H9 (cell line): ENCODE measurements at regions not wholly inside any gene's neighbourhood (a gene's known extent, or its start where the extent isn't known, plus 50 kb on each side); places are given as distances from the start of the nearest gene placed in this dataset.

Experiments used
- DNase-seq: peaks from one replicate; pipeline ENCODE4 v3.0.0-alpha.2; 2017
- H2AFZ ChIP-seq: one replicate; pipeline ENCODE4 v1.6.1; 2013; ENCODE audit warnings: mild to moderate bottlenecking, low read length, control low read depth, moderate library complexity
- H2AK5ac ChIP-seq: 2 replicates; pipeline ENCODE4 v1.6.1; 2013; ENCODE audit warnings: low read length, control low read depth, mixed read lengths; ENCODE audit not compliant: insufficient read length
- H2BK120ac ChIP-seq: one replicate; pipeline ENCODE4 v1.6.1; 2013; ENCODE audit warnings: low read depth, mild to moderate bottlenecking, low read length, control low read depth, inconsistent platforms; ENCODE audit not compliant: poor library complexity, severe bottlenecking
- H2BK12ac ChIP-seq: 2 replicates; pipeline ENCODE4 v1.6.1; 2013; ENCODE audit warnings: low read length, control low read depth, mixed read lengths, low read depth; ENCODE audit not compliant: insufficient read length
- H2BK15ac ChIP-seq: 2 replicates; pipeline ENCODE4 v1.6.1; 2013; ENCODE audit warnings: low read depth, low read length, control low read depth
- H2BK20ac ChIP-seq: one replicate; pipeline ENCODE4 v1.6.1; 2013; ENCODE audit warnings: low read depth, mild to moderate bottlenecking, low read length, control low read depth, inconsistent platforms; ENCODE audit not compliant: poor library complexity, severe bottlenecking
- H2BK5ac ChIP-seq: 2 replicates; pipeline ENCODE4 v1.6.1; 2013; ENCODE audit warnings: low read length, control low read depth, mixed read lengths; ENCODE audit not compliant: insufficient read length
- H3K14ac ChIP-seq: 2 replicates; pipeline ENCODE4 v1.6.1; 2013; ENCODE audit warnings: low read length, control low read depth; ENCODE audit not compliant: insufficient read depth
- H3K18ac ChIP-seq: 2 replicates; pipeline ENCODE4 v1.6.1; 2013; ENCODE audit warnings: low read depth, mild to moderate bottlenecking, mixed read lengths, low read length, control low read depth; ENCODE audit not compliant: insufficient read length
- H3K23ac ChIP-seq: 2 replicates; pipeline ENCODE4 v1.6.1; 2013; ENCODE audit warnings: low read length, control low read depth, mixed read lengths, low read depth; ENCODE audit not compliant: insufficient read length
- H3K23me2 ChIP-seq: 2 replicates; pipeline ENCODE4 v1.6.1; 2013; ENCODE audit warnings: low read depth, mild to moderate bottlenecking, mixed read lengths, low read length, control low read depth; ENCODE audit not compliant: insufficient read length, poor library complexity, severe bottlenecking
- H3K27ac ChIP-seq: 2 replicates; pipeline ENCODE4 v1.5.1; 2013; ENCODE audit warnings: low read length, control low read depth, mixed read lengths, low read depth; ENCODE audit not compliant: insufficient read length
- H3K27me3 ChIP-seq: 2 replicates; pipeline ENCODE4 v1.6.1; 2013; ENCODE audit warnings: low read length, control low read depth, inconsistent platforms; ENCODE audit not compliant: insufficient read depth
- H3K4ac ChIP-seq: 2 replicates; pipeline ENCODE4 v1.6.1; 2013; ENCODE audit warnings: low read depth, mild to moderate bottlenecking, control low read depth, inconsistent platforms, low read length, moderate library complexity
- H3K4me1 ChIP-seq: 2 replicates; pipeline ENCODE4 v1.6.1; 2013; ENCODE audit warnings: low read length, control low read depth, inconsistent platforms; ENCODE audit not compliant: insufficient read depth
- H3K4me2 ChIP-seq: 2 replicates; pipeline ENCODE4 v1.6.1; 2013; ENCODE audit warnings: low read length, control low read depth, mixed read lengths; ENCODE audit not compliant: insufficient read length, insufficient read depth
- H3K56ac ChIP-seq: 2 replicates; pipeline ENCODE4 v1.6.1; 2013; ENCODE audit warnings: low read depth, mild to moderate bottlenecking, mixed read lengths, low read length, control low read depth; ENCODE audit not compliant: insufficient read length
- H3K79me1 ChIP-seq: 2 replicates; pipeline ENCODE4 v1.6.1; 2013; ENCODE audit warnings: low read depth, mild to moderate bottlenecking, moderate library complexity, low read length, control low read depth, inconsistent platforms; ENCODE audit not compliant: insufficient read depth, poor library complexity, severe bottlenecking
- H3K79me2 ChIP-seq: 2 replicates; pipeline ENCODE4 v1.6.1; 2013; ENCODE audit warnings: low read length, control low read depth, inconsistent platforms; ENCODE audit not compliant: insufficient read depth
- H3K9ac ChIP-seq: 2 replicates; pipeline ENCODE4 v1.6.1; 2013; ENCODE audit warnings: low read length, control low read depth, mixed read lengths; ENCODE audit not compliant: insufficient read length; ENCODE audit errors: extremely low read depth
- H3K9me3 ChIP-seq: one replicate; pipeline ENCODE4 v1.6.1; 2013; ENCODE audit warnings: low read depth, low read length, inconsistent platforms; ENCODE audit not compliant: control insufficient read depth
- H3T11ph ChIP-seq: one replicate; pipeline ENCODE4 v1.6.1; 2013; ENCODE audit warnings: mild to moderate bottlenecking, low read length, control low read depth, inconsistent platforms
- H4K20me1 ChIP-seq: one replicate; pipeline ENCODE4 v1.6.1; 2013; ENCODE audit not compliant: control insufficient read depth, insufficient read length, insufficient read depth
- H4K5ac ChIP-seq: 2 replicates; pipeline ENCODE4 v1.6.1; 2013; ENCODE audit warnings: low read depth, mild to moderate bottlenecking, mixed read lengths, low read length, control low read depth; ENCODE audit not compliant: insufficient read length
- H4K8ac ChIP-seq: replicated peaks from 2 replicates; pipeline ENCODE4 v1.6.1; 2013; ENCODE audit warnings: low read length, control low read depth, mixed read lengths, low read depth; ENCODE audit not compliant: insufficient read length
- H4K91ac ChIP-seq: 2 replicates; pipeline ENCODE4 v1.6.1; 2013; ENCODE audit warnings: low read depth, mild to moderate bottlenecking, moderate library complexity, mixed read lengths, low read length, control low read depth; ENCODE audit not compliant: insufficient read length
- H3K27ac Mint-ChIP-seq, 3 experiments: 2 replicates in 2 of 3; 3 replicates in 1 of 3; pipeline ENCODE4 v1.8.0; 2020 to 2021; ENCODE audit warnings: mixed read lengths in 3 of 3, mild to moderate bottlenecking in 1 of 3, moderate library complexity in 1 of 3
- H3K27me3 Mint-ChIP-seq: 2 replicates; pipeline ENCODE4 v1.8.0; 2021; ENCODE audit warnings: low read depth, mild to moderate bottlenecking, moderate library complexity, mixed read lengths
- H3K36me3 Mint-ChIP-seq, 3 experiments: 2 replicates in 2 of 3; 3 replicates in 1 of 3; pipeline ENCODE4 v1.8.0; 2020 to 2021; ENCODE audit warnings: low read depth in 3 of 3, mixed read lengths in 3 of 3; ENCODE audit not compliant: insufficient read depth in 1 of 3
- H3K4me1 Mint-ChIP-seq, 2 experiments: 2 replicates each; pipeline ENCODE4 v1.8.0; 2020; ENCODE audit warnings: mixed read lengths in 2 of 2
- H3K4me3 Mint-ChIP-seq, 2 experiments: 2 replicates in 1 of 2; 3 replicates in 1 of 2; pipeline ENCODE4 v1.8.0; 2020 to 2021; ENCODE audit warnings: mild to moderate bottlenecking in 2 of 2, mixed read lengths in 2 of 2, moderate library complexity in 1 of 2
- H3K9me3 Mint-ChIP-seq, 2 experiments: 2 replicates in 1 of 2; 3 replicates in 1 of 2; pipeline ENCODE4 v1.8.0; 2020; ENCODE audit warnings: mild to moderate bottlenecking in 2 of 2, mixed read lengths in 2 of 2, moderate library complexity in 1 of 2
- CTCF ChIP-seq: fragments of 200-600 bp; sonication (generic); conservative IDR thresholded peaks from 3 replicates; pipeline ENCODE4 v1.8.0; 2021; ENCODE audit warnings: antibody characterized with exemption, mild to moderate bottlenecking
- WGBS: extraction: QIAGEN DNeasy Blood & Tissue Kit; methylation state at CpG from one replicate; pipeline ENCODE4 v1.1.7; 2013; ENCODE audit warnings: missing lambda C conversion rate, low lambda C conversion rate, mixed read lengths; ENCODE audit not compliant: insufficient read length; ENCODE audit errors: extremely low coverage; 5-methylcytosine and 5-hydroxymethylcytosine counted together

- no peaks in the 10 kb centered on the region for H4K20me1 ChIP-seq
- peaks cover 2% of the 10 kb centered on the region for H3K27me3 Mint-ChIP-seq
- no peak overlapping the region for H3K27ac ChIP-seq
- H3K9me3 ChIP-seq: no peaks in the 10 kb centered on the region
- no peak overlapping the region for H2BK20ac ChIP-seq
- H2BK15ac ChIP-seq: no peak overlapping the region
- DNase-seq: no peak
- H3K79me1 ChIP-seq: no peaks in the 10 kb centered on the region
- no peak overlapping the region for H3K56ac ChIP-seq
- no peak overlapping the region for H4K8ac ChIP-seq
- no peak overlapping the region for H3K18ac ChIP-seq
- no peak overlapping the region for H2BK120ac ChIP-seq
- H3K4me2 ChIP-seq: no peak overlapping the region
- no peak overlapping the region for H3K4ac ChIP-seq
- H3K4me1 ChIP-seq: no peaks in the 10 kb centered on the region
- no peak overlapping the region for H3T11ph ChIP-seq
- no peak overlapping the region for H2AFZ ChIP-seq
- H3K79me2 ChIP-seq: no peaks in the 10 kb centered on the region
- no peak overlapping the region for H4K91ac ChIP-seq
- TF ChIP-seq CTCF: no peak
- no peak overlapping the region for H4K5ac ChIP-seq
- no peaks in the 10 kb centered on the region; a peak in 1 of 7 replicates for H3K36me3 Mint-ChIP-seq
- H2BK12ac ChIP-seq: no peak overlapping the region
- H3K4me3 Mint-ChIP-seq: no peak overlapping the region
- no peak overlapping the region for H3K27ac Mint-ChIP-seq
- no peak overlapping the region for H3K9ac ChIP-seq
- no peak overlapping the region for H3K23ac ChIP-seq
- no peak overlapping the region for H2BK5ac ChIP-seq
- H3K4me1 Mint-ChIP-seq: no peaks in the 10 kb centered on the region
- WGBS: no CpG with 5 or more reads among the region's 17 CpGs
- H3K9me3 Mint-ChIP-seq: peaks cover 0 to 6% of the 10 kb centered on the region in 2 experiments; a peak in 3 of 5 replicates
- H3K14ac ChIP-seq: no peak overlapping the region; the same call in 1 of the 2 replicates
- H3K27me3 ChIP-seq: no peaks in the 10 kb centered on the region
- no peak overlapping the region for H2AK5ac ChIP-seq
- H3K23me2 ChIP-seq: no peaks in the 10 kb centered on the region
Observed at GRCh38 chr20:24815931-24816330, 133.1 kb upstream of the CST7 start.
